MM.1S (cell line): ENCODE measurements at regions not wholly inside any gene's neighbourhood (a gene's known extent, or its start where the extent isn't known, plus 50 kb on each side); places are given as distances from the start of the nearest gene placed in this dataset.

Experiments used
- DNase-seq: peaks from one replicate; pipeline ENCODE4 v3.0.0-alpha.2; 2015
- H2AFZ ChIP-seq: fragments of 300-600 bp; sonication (generic); 2 replicates; pipeline ENCODE4 v1.6.0; 2016; ENCODE audit warnings: antibody characterized with exemption, low read length
- H3F3A ChIP-seq: fragments of 300-600 bp; sonication (generic); 2 replicates; pipeline ENCODE4 v1.6.1; 2016; ENCODE audit warnings: mild to moderate bottlenecking, antibody characterized with exemption, low read length, moderate library complexity, mixed read lengths; ENCODE audit not compliant: insufficient read depth
- H3K27ac ChIP-seq: fragments of 300-600 bp; sonication (generic); 2 replicates; pipeline ENCODE4 v1.5.1; 2016; ENCODE audit warnings: mild to moderate bottlenecking, low read length
- H3K27me3 ChIP-seq: fragments of 300-600 bp; sonication (generic); replicated peaks from 2 replicates; pipeline ENCODE4 v1.6.0; 2016; ENCODE audit warnings: low read length; ENCODE audit not compliant: insufficient read depth
- H3K36me3 ChIP-seq: fragments of 300-600 bp; sonication (generic); replicated peaks from 2 replicates; pipeline ENCODE4 v1.6.1; 2016; ENCODE audit warnings: mild to moderate bottlenecking, low read length, mixed read lengths; ENCODE audit not compliant: insufficient read depth
- H3K4me1 ChIP-seq: fragments of 300-600 bp; sonication (generic); 2 replicates; pipeline ENCODE4 v1.6.1; 2016; ENCODE audit warnings: low read length, mixed read lengths
- H3K4me2 ChIP-seq: fragments of 300-600 bp; sonication (generic); 2 replicates; pipeline ENCODE4 v1.6.0; 2016; ENCODE audit warnings: low read depth, low read length
- H3K4me3 ChIP-seq: fragments of 300-600 bp; sonication (generic); 2 replicates; pipeline ENCODE4 v1.5.1; 2016; ENCODE audit warnings: low read length, mixed read lengths
- H3K79me2 ChIP-seq: fragments of 300-600 bp; sonication (generic); 2 replicates; pipeline ENCODE4 v1.6.1; 2016; ENCODE audit warnings: mixed run types, low read length, mixed read lengths
- H3K9ac ChIP-seq: fragments of 300-600 bp; sonication (generic); 2 replicates; pipeline ENCODE4 v1.6.1; 2016; ENCODE audit warnings: low read length, mixed read lengths
- H3K9me2 ChIP-seq: fragments of 300-600 bp; sonication (generic); replicated peaks from 2 replicates; pipeline ENCODE4 v1.6.1; 2016; ENCODE audit warnings: mild to moderate bottlenecking, low read length, mixed read lengths; ENCODE audit not compliant: insufficient read depth
- H3K9me3 ChIP-seq: fragments of 300-600 bp; sonication (generic); replicated peaks from 2 replicates; pipeline ENCODE4 v1.6.1; 2016; ENCODE audit warnings: mild to moderate bottlenecking, low read length, mixed read lengths; ENCODE audit not compliant: insufficient read depth
- H4K20me1 ChIP-seq: fragments of 300-600 bp; sonication (generic); 2 replicates; pipeline ENCODE4 v1.6.1; 2016; ENCODE audit warnings: mild to moderate bottlenecking, low read length, moderate library complexity, mixed read lengths; ENCODE audit not compliant: insufficient read depth
- EZH2 ChIP-seq: fragments of 300-600 bp; sonication (generic); optimal IDR thresholded peaks from 2 replicates; pipeline ENCODE3; 2017; ENCODE audit warnings: low read depth, mild to moderate bottlenecking, antibody characterized with exemption, low read length, mixed read lengths
- EZH2phosphoT487 ChIP-seq: fragments of 300-600 bp; sonication (generic); IDR thresholded peaks from 2 replicates; pipeline ENCODE4 v1.6.1; 2018; ENCODE audit warnings: antibody characterized with exemption, low read length
- TF ChIP-seq, protein P1 (sequence below): fragments of 300-600 bp; sonication (generic); IDR thresholded peaks from 2 replicates; pipeline ENCODE4 v1.5.1; 2016; ENCODE audit warnings: antibody characterized with exemption, low read length, mixed read lengths

- Histone ChIP-seq H3K79me2 (no peaks in the 10 kb centered on the region), H2AFZ (peak overlapping the region; percentile 82)
Measured at GRCh38 chr15:89017370-89018066, 70.7 kb upstream of the ABHD2 start.

DNA sequence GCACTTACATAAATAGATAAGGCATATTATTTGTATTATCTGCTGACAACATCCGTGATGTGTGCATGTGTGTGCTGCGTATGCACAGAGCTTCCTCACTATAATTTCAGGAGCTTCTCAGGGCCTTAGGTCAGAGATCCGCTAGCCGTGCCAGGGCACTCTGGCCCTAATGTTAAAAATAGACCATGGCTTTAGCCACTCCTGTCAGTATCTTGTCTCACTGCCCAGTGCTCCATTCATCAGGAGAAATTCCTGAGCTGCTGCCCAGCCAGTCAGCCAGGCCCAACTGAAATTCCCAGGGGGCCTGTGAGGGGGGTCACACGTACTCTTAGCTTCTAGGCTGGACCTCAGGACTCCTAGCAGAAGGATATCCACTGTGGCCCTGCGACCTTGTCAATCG, 70.0 kb upstream of the ABHD2 start:
- no peak overlapping the region for H3K4me3 ChIP-seq
- no peaks in the 10 kb centered on the region for H4K20me1 ChIP-seq
- no peaks in the 10 kb centered on the region for H3K36me3 ChIP-seq
- 0 out of 2 replicates have a peak overlapping the region, but pooled peaks have one; percentile 82 for H3K4me2 ChIP-seq
- H3K27me3 ChIP-seq, result no peaks in the 10 kb centered on the region
- H3K79me2 ChIP-seq, result no peaks in the 10 kb centered on the region
- H3K27ac ChIP-seq, result no peak overlapping the region
- peaks cover 14% of the 10 kb centered on the region for H3K4me1 ChIP-seq
- H3K9me3 ChIP-seq, result no peaks in the 10 kb centered on the region
- no peak overlapping the region for H3K9ac ChIP-seq
- no peak overlapping the region for H2AFZ ChIP-seq
- no peaks in the 10 kb centered on the region for H3F3A ChIP-seq
- H3K9me2 ChIP-seq, result no peaks in the 10 kb centered on the region
- no peak for DNase-seq
- TF ChIP-seq EZH2 (no peak), EZH2phosphoT487 (no peak)
- TF ChIP-seq, protein P1, sequence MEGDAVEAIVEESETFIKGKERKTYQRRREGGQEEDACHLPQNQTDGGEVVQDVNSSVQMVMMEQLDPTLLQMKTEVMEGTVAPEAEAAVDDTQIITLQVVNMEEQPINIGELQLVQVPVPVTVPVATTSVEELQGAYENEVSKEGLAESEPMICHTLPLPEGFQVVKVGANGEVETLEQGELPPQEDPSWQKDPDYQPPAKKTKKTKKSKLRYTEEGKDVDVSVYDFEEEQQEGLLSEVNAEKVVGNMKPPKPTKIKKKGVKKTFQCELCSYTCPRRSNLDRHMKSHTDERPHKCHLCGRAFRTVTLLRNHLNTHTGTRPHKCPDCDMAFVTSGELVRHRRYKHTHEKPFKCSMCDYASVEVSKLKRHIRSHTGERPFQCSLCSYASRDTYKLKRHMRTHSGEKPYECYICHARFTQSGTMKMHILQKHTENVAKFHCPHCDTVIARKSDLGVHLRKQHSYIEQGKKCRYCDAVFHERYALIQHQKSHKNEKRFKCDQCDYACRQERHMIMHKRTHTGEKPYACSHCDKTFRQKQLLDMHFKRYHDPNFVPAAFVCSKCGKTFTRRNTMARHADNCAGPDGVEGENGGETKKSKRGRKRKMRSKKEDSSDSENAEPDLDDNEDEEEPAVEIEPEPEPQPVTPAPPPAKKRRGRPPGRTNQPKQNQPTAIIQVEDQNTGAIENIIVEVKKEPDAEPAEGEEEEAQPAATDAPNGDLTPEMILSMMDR, result no peak

More at GRCh38 chr15:89017370-89018066, 70.7 kb upstream of the ABHD2 start:
- H3K4me1 ChIP-seq, result peaks cover 14% of the 10 kb centered on the region
- H3K9ac ChIP-seq, result no peak overlapping the region
- no peak overlapping the region for H3K27ac ChIP-seq
- no peaks in the 10 kb centered on the region for H3K9me3 ChIP-seq
- TF ChIP-seq EZH2phosphoT487, result no peak
- no peak for TF ChIP-seq EZH2
- TF ChIP-seq, protein P1, result peak; percentile 84
- H3F3A ChIP-seq, result no peaks in the 10 kb centered on the region
- peak; percentile 81 for DNase-seq
- H3K4me2 ChIP-seq, result peak overlapping the region; percentile 82
- no peaks in the 10 kb centered on the region for H4K20me1 ChIP-seq
- no peaks in the 10 kb centered on the region for H3K9me2 ChIP-seq
- H3K36me3 ChIP-seq, result no peaks in the 10 kb centered on the region
- no peaks in the 10 kb centered on the region for H3K27me3 ChIP-seq
- peak overlapping the region; percentile 48 for H3K4me3 ChIP-seq

DNA sequence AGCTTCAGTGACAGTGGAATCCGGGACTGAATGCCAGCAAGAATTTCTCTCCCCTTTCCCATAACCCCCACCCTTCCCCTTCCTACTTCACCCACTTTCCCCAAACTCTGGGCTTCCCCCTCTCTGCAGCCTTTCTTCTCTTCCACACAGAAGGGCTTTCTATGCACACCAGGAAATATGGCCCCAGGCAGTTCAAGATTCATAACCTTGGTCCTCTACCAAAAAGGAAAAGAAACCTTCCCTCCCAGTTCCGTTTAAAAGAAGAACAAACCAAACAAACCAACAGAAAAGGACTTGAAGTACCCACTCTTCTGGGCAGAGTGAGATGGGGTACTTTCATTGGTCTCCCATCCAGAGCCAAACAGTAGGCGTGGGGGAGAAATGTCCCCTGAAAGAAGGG, 68.8 kb upstream of the ABHD2 start:
- Histone ChIP-seq H3K9me3 (no peaks in the 10 kb centered on the region), H3K9ac (no peak overlapping the region), H3F3A (no peaks in the 10 kb centered on the region), H3K4me2 (peak overlapping the region; percentile 26; the same call in 1 of the 2 replicates), H3K4me1 (peaks cover 14% of the 10 kb centered on the region), H2AFZ (peak overlapping the region; percentile 59; the same call in 1 of the 2 replicates), H4K20me1 (no peaks in the 10 kb centered on the region), H3K4me3 (no peak overlapping the region), H3K9me2 (no peaks in the 10 kb centered on the region), H3K27ac (no peak overlapping the region), H3K79me2 (no peaks in the 10 kb centered on the region), H3K36me3 (no peaks in the 10 kb centered on the region), H3K27me3 (no peaks in the 10 kb centered on the region)
- TF ChIP-seq EZH2 (no peak), EZH2phosphoT487 (no peak)
- TF ChIP-seq, protein P1, result no peak
- DNase-seq, result peak; percentile 16
